GM12878 (cell line): ENCODE measurements at regions not wholly inside any gene's neighbourhood (a gene's known extent, or its start where the extent isn't known, plus 50 kb on each side); places are given as distances from the start of the nearest gene placed in this dataset.

Experiments used
- ATAC-seq: fragments of 200-7000 bp; cut with Tn5 transposase; 3 replicates; pipeline ENCODE4 v1.9.1; 2020; ENCODE audit warnings: mild to moderate bottlenecking, moderate library complexity
- BruUV-seq: library from RNA; stranded (reverse); fragments of 400-500 nt; replicated peaks from 2 replicates; lab custom pipeline; 2021; lab: Mats Ljungman, UMichigan
- CTCF ChIA-PET: fragments of 300-600 bp; sonication (Branson Sonifier 250); formaldehyde crosslinking; extraction: SDS; loops from one replicate; lab custom pipeline; 2021; ENCODE audit warnings: inconsistent platforms; lab: Yijun Ruan, JAX
- POLR2A ChIA-PET: fragments of 350-600 bp; formaldehyde crosslinking; extraction: SDS; loops from one replicate; lab custom pipeline; 2021; ENCODE audit warnings: inconsistent platforms; lab: Charles Lee
- RAD21 ChIA-PET: fragments of 300-600 bp; sonication (Branson Sonifier 250); formaldehyde crosslinking; loops from one replicate; lab custom pipeline; 2023; ENCODE audit warnings: antibody characterized with exemption; ENCODE audit not compliant: unreplicated experiment; lab: Charles Lee
- SMC1A ChIA-PET: fragments of 300-600 bp; sonication (Branson Sonifier 250); formaldehyde crosslinking; loops from one replicate; lab custom pipeline; 2023; ENCODE audit not compliant: unreplicated experiment, uncharacterized antibody; lab: Charles Lee
- DNase-seq: peaks from one replicate; pipeline ENCODE4 v3.0.0-alpha.2; 2011; ENCODE audit warnings: low read depth, low spot score
- FAIRE-seq: peaks from 3 replicates; lab custom pipeline; 2011; peaks lifted over from hg19 to GRCh38; lab: Jason Lieb, UNC
- H2AFZ ChIP-seq: 2 replicates; pipeline ENCODE4 v1.6.0; 2011; ENCODE audit warnings: low read depth, low read length, control low read depth; ENCODE audit not compliant: control insufficient read depth
- H3K27ac ChIP-seq: 2 replicates; pipeline ENCODE4 v1.5.1; 2011; ENCODE audit warnings: control low read depth; ENCODE audit not compliant: control insufficient read depth, insufficient read depth
- H3K27me3 ChIP-seq, 2 experiments: replicated peaks in 1 of 2; 2 replicates each; pipeline versions ENCODE4 v1.6.0 to v1.6.1; 2011; ENCODE audit warnings: low read length in 1 of 2; ENCODE audit not compliant: control insufficient read depth in 2 of 2, insufficient read depth in 2 of 2
- H3K36me3 ChIP-seq, 2 experiments: 2 replicates each; pipeline ENCODE4 v1.5.1; 2011; ENCODE audit warnings: low read length in 1 of 2; ENCODE audit not compliant: control insufficient read depth in 2 of 2, insufficient read depth in 2 of 2
- H3K4me1 ChIP-seq: 2 replicates; pipeline ENCODE4 v1.6.1; 2011; ENCODE audit warnings: mild to moderate bottlenecking, low read length, moderate library complexity, mixed read lengths; ENCODE audit not compliant: control insufficient read depth, insufficient read depth
- H3K4me2 ChIP-seq: 2 replicates; pipeline ENCODE4 v1.6.0; 2011; ENCODE audit warnings: control low read depth; ENCODE audit not compliant: control insufficient read depth, insufficient read depth
- H3K4me3 ChIP-seq: fragments of 200-600 bp; sonication (generic); 2 replicates; pipeline ENCODE4 v1.5.1; 2016
- H3K79me2 ChIP-seq: 2 replicates; pipeline ENCODE4 v1.6.0; 2011; ENCODE audit warnings: low read length; ENCODE audit not compliant: control insufficient read depth, insufficient read depth
- H3K9ac ChIP-seq: 2 replicates; pipeline ENCODE4 v1.8.0; 2011; ENCODE audit warnings: low read length, control low read depth, mixed read lengths; ENCODE audit not compliant: control insufficient read depth, insufficient read depth
- H3K9me3 ChIP-seq: replicated peaks from 3 replicates; pipeline ENCODE4 v1.5.1; 2011; ENCODE audit warnings: mild to moderate bottlenecking, low read length; ENCODE audit not compliant: control insufficient read depth, insufficient read depth
- H4K20me1 ChIP-seq: 2 replicates; pipeline ENCODE4 v1.6.0; 2011; ENCODE audit not compliant: control insufficient read depth, insufficient read depth
- BACH1 ChIP-seq: fragments of 450-650 bp; IDR thresholded peaks from 2 replicates; pipeline ENCODE4 v1.6.1; 2017; ENCODE audit warnings: mild to moderate bottlenecking, borderline replicate concordance
- CEBPB ChIP-seq, 2 experiments: fragments of 150-350 bp in 1 of 2; IDR thresholded peaks; 2 replicates each; pipeline ENCODE4 v1.6.1; 2012 to 2014; ENCODE audit warnings: low read depth in 2 of 2, low read length in 2 of 2, borderline replicate concordance in 1 of 2, inconsistent platforms in 1 of 2
- CHD1 ChIP-seq: IDR thresholded peaks from 2 replicates; pipeline ENCODE4 v1.6.1; 2012; ENCODE audit warnings: low read depth, low read length, improper control_type of control experiment
- IKZF2 ChIP-seq, 2 experiments: fragments of 450-650 bp; IDR thresholded peaks; 2 replicates each; pipeline ENCODE4 v1.6.1; 2017; ENCODE audit warnings: mild to moderate bottlenecking in 2 of 2, moderate library complexity in 2 of 2
- IRF5 ChIP-seq: fragments of 450-650 bp; IDR thresholded peaks from 2 replicates; pipeline ENCODE4 v1.6.1; 2017; ENCODE audit warnings: borderline replicate concordance
- MTA2 ChIP-seq: fragments of 450-650 bp; IDR thresholded peaks from 2 replicates; pipeline ENCODE4 v1.6.1; 2016; ENCODE audit warnings: low read depth, mild to moderate bottlenecking, moderate library complexity
- MXI1 ChIP-seq: fragments of 150-350 bp; IDR thresholded peaks from 2 replicates; pipeline ENCODE4 v1.6.1; 2011; ENCODE audit warnings: low read depth, mild to moderate bottlenecking, inconsistent platforms, low read length, improper control_type of control experiment
- POLR2AphosphoS2 ChIP-seq: IDR thresholded peaks from 2 replicates; pipeline ENCODE4 v1.6.1; 2011; ENCODE audit warnings: low read depth, mild to moderate bottlenecking, low read length, improper control_type of control experiment, moderate library complexity
- REST ChIP-seq: IDR thresholded peaks from 2 replicates; pipeline ENCODE4 v1.6.1; 2012; ENCODE audit warnings: mild to moderate bottlenecking, low read depth, low read length
- STAT3 ChIP-seq: IDR thresholded peaks from 2 replicates; pipeline ENCODE4 v1.6.1; 2011; ENCODE audit warnings: low read depth, low read length, improper control_type of control experiment
- WRNIP1 ChIP-seq: IDR thresholded peaks from 2 replicates; pipeline ENCODE4 v1.6.1; 2011; ENCODE audit warnings: low read depth, low read length, improper control_type of control experiment, borderline replicate concordance
- ZBED1 ChIP-seq: IDR thresholded peaks from 2 replicates; pipeline ENCODE4 v1.6.1; 2016; ENCODE audit warnings: borderline replicate concordance
- ZNF24 ChIP-seq: fragments of 450-650 bp; IDR thresholded peaks from 2 replicates; pipeline ENCODE4 v1.6.1; 2017; ENCODE audit warnings: antibody characterized with exemption, mild to moderate bottlenecking
- WGBS: methylation state at CpG from one replicate; pipeline ENCODE4 v1.1.6; 2016; ENCODE audit warnings: low lambda C conversion rate; ENCODE audit not compliant: insufficient replicate concordance, insufficient coverage; ENCODE audit errors: missing lambda C conversion rate; 5-methylcytosine and 5-hydroxymethylcytosine counted together
- in situ Hi-C: fragments of 300-500 bp; cut with MboI; formaldehyde crosslinking; loops from 9 replicates; pipeline ENCODE4 v1.14.3; 2018; ENCODE audit warnings: mixed read lengths
- intact Hi-C: fragments of 100-400 bp; cut with micrococcal nuclease; formaldehyde crosslinking; loops from one replicate; pipeline ENCODE4 v1.14.2; 2022; ENCODE audit not compliant: unreplicated experiment

- POLR2A ChIA-PET = no interaction called here
- 42% methylated on average over 1 of the region's 1 CpG for WGBS
These were observed 88.7 kb downstream of the EBNA1BP2 start for GRCh38 chr1:43083375-43083891.

More at GRCh38 chr1:43083375-43083891, 88.7 kb downstream of the EBNA1BP2 start:
- CTCF ChIA-PET = interaction anchor here (0.6 to 2.0 kb wide), 5 partner anchors 9 to 910 kb away, joined by 3 to 12 read pairs (median 3); no protein-coding TSS in a partner anchor
- FAIRE-seq (no peak), DNase-seq (no peak), ATAC-seq (no peak)
- Histone ChIP-seq H3K27me3 (no peaks in the 10 kb centered on the region), H3K9me3 (no peaks in the 10 kb centered on the region), H3K79me2 (no peaks in the 10 kb centered on the region), H4K20me1 (no peaks in the 10 kb centered on the region), H2AFZ (no peak overlapping the region), H3K36me3 (no peaks in the 10 kb centered on the region), H3K4me3 (no peak overlapping the region), H3K27ac (no peak overlapping the region), H3K4me2 (no peak overlapping the region), H3K9ac (no peak overlapping the region), H3K4me1 (no peaks in the 10 kb centered on the region)
- intact Hi-C loops = no loop called here
- BruUV-seq = no TSS peak
- TF ChIP-seq ZNF24 (no peak), MTA2 (no peak), IKZF2 (IDR thresholded peaks at IDR 0.05) (no peak), WRNIP1 (no peak), ZBED1 (no peak), CHD1 (no peak), IRF5 (no peak), POLR2AphosphoS2 (no peak), CEBPB (IDR thresholded peaks at IDR 0.05; ENCODE audit: borderline replicate concordance in 1 of 2, low read depth in 2 of 2, low read length in 2 of 2) (no peak), REST (no peak), STAT3 (no peak), BACH1 (no peak), MXI1 (no peak)
- in situ Hi-C loops = no loop called here
- RAD21 ChIA-PET = interaction anchor here (2.0 kb wide), 1 partner anchor 10 kb away, joined by 9 read pairs; no protein-coding TSS in a partner anchor
- SMC1A ChIA-PET = interaction anchor here (2.0 to 2.9 kb wide), 3 partner anchors 10 to 171 kb away, joined by 4 to 28 read pairs (median 8); no protein-coding TSS in a partner anchor
